ENCODE measurements at regions not wholly inside any gene's neighbourhood (a gene's known extent, or its start where the extent isn't known, plus 50 kb on each side); places are given as distances from the start of the nearest gene placed in this dataset.

- no peaks in the 10 kb centered on the region for H3K27me3 ChIP-seq (ENCODE audit: control insufficient read depth, insufficient read depth, low read length)
- H3K4me3 ChIP-seq (replicated peaks in 1 of 4; ENCODE audit: control extremely low read depth in 1 of 4, insufficient read depth in 1 of 4, low read depth in 3 of 4, low read length in 4 of 4): no peak overlapping the region
- H4K20me1 ChIP-seq (ENCODE audit: control insufficient read depth, extremely low read depth, insufficient read depth, low read length): no peaks in the 10 kb centered on the region
- TF ChIP-seq EZH2 (IDR thresholded peaks at IDR 0.05; ENCODE audit: low read length, missing control alignments) (no peak), CTCF (conservative IDR thresholded peaks at IDR 0.05 in 1 of 2, IDR thresholded peaks at IDR 0.05 in 1 of 2; ENCODE audit: low read depth in 1 of 2, low read length in 2 of 2) (no peak)
- H3K4me2 ChIP-seq (ENCODE audit: extremely low read depth, insufficient read depth, low read length): no peak overlapping the region
- no peak overlapping the region for H2AFZ ChIP-seq (ENCODE audit: low read length)
- H3K9ac ChIP-seq (ENCODE audit: insufficient read depth, low read length): no peak overlapping the region
- H3K27ac ChIP-seq (ENCODE audit: insufficient read depth, low read length): no peak overlapping the region
- H3K4me1 ChIP-seq (ENCODE audit: control insufficient read depth, extremely low read depth, insufficient read depth, low read length): no peaks in the 10 kb centered on the region
- H3K79me2 ChIP-seq (ENCODE audit: control insufficient read depth, insufficient read depth, low read length): no peaks in the 10 kb centered on the region
- no peak for DNase-seq (ENCODE audit: low read depth in 2 of 2)
- no peaks in the 10 kb centered on the region for H3K9me3 ChIP-seq (ENCODE audit: control insufficient read depth, insufficient read depth, low read depth, low read length)
- H3K36me3 ChIP-seq (ENCODE audit: control insufficient read depth, insufficient read depth, low read length): no peaks in the 10 kb centered on the region
Measured at GRCh38 chr9:78763424-78763823, 466.5 kb downstream of the PSAT1 start.

GRCh38 chr9:78765861-78766260, 468.9 kb downstream of the PSAT1 start:
- Histone ChIP-seq H3K4me1 (ENCODE audit: control insufficient read depth, extremely low read depth, insufficient read depth, low read length) (no peaks in the 10 kb centered on the region), H3K79me2 (ENCODE audit: control insufficient read depth, insufficient read depth, low read length) (no peaks in the 10 kb centered on the region), H3K9me3 (ENCODE audit: control insufficient read depth, insufficient read depth, low read depth, low read length) (no peaks in the 10 kb centered on the region), H3K36me3 (ENCODE audit: control insufficient read depth, insufficient read depth, low read length) (no peaks in the 10 kb centered on the region), H2AFZ (ENCODE audit: low read length) (no peak overlapping the region), H3K27me3 (ENCODE audit: control insufficient read depth, insufficient read depth, low read length) (no peaks in the 10 kb centered on the region), H3K9ac (ENCODE audit: insufficient read depth, low read length) (no peak overlapping the region), H3K4me3 (replicated peaks in 1 of 4; ENCODE audit: control extremely low read depth in 1 of 4, insufficient read depth in 1 of 4, low read depth in 3 of 4, low read length in 4 of 4) (no peak overlapping the region), H3K27ac (ENCODE audit: insufficient read depth, low read length) (no peak overlapping the region), H4K20me1 (ENCODE audit: control insufficient read depth, extremely low read depth, insufficient read depth, low read length) (no peaks in the 10 kb centered on the region), H3K4me2 (ENCODE audit: extremely low read depth, insufficient read depth, low read length) (no peak overlapping the region)
- no peak for DNase-seq (ENCODE audit: low read depth in 2 of 2)
- TF ChIP-seq CTCF (conservative IDR thresholded peaks at IDR 0.05 in 1 of 2, IDR thresholded peaks at IDR 0.05 in 1 of 2; ENCODE audit: low read depth in 1 of 2, low read length in 2 of 2): no peak
- no peak for TF ChIP-seq EZH2 (IDR thresholded peaks at IDR 0.05; ENCODE audit: low read length, missing control alignments)

- H3K27ac ChIP-seq (ENCODE audit: insufficient read depth, low read length): no peak overlapping the region
- H2AFZ ChIP-seq (ENCODE audit: low read length): no peak overlapping the region
- DNase-seq (ENCODE audit: low read depth in 2 of 2): no peak
- H3K4me3 ChIP-seq (replicated peaks in 1 of 4; ENCODE audit: control extremely low read depth in 1 of 4, insufficient read depth in 1 of 4, low read depth in 3 of 4, low read length in 4 of 4): no peak overlapping the region
- H3K36me3 ChIP-seq (ENCODE audit: control insufficient read depth, insufficient read depth, low read length): no peaks in the 10 kb centered on the region
- H4K20me1 ChIP-seq (ENCODE audit: control insufficient read depth, extremely low read depth, insufficient read depth, low read length): no peaks in the 10 kb centered on the region
- TF ChIP-seq CTCF (conservative IDR thresholded peaks at IDR 0.05 in 1 of 2, IDR thresholded peaks at IDR 0.05 in 1 of 2; ENCODE audit: low read depth in 1 of 2, low read length in 2 of 2) (no peak), EZH2 (IDR thresholded peaks at IDR 0.05; ENCODE audit: low read length, missing control alignments) (no peak)
- H3K9ac ChIP-seq (ENCODE audit: insufficient read depth, low read length): no peak overlapping the region
- H3K27me3 ChIP-seq (ENCODE audit: control insufficient read depth, insufficient read depth, low read length): no peaks in the 10 kb centered on the region
- H3K4me1 ChIP-seq (ENCODE audit: control insufficient read depth, extremely low read depth, insufficient read depth, low read length): no peaks in the 10 kb centered on the region
- no peaks in the 10 kb centered on the region for H3K79me2 ChIP-seq (ENCODE audit: control insufficient read depth, insufficient read depth, low read length)
- H3K9me3 ChIP-seq (ENCODE audit: control insufficient read depth, insufficient read depth, low read depth, low read length): no peaks in the 10 kb centered on the region
- H3K4me2 ChIP-seq (ENCODE audit: extremely low read depth, insufficient read depth, low read length): no peak overlapping the region
Measured at GRCh38 chr9:78767490-78767889, 470.6 kb downstream of the PSAT1 start.
